ENCODE measurements at regions not wholly inside any gene's neighbourhood (a gene's known extent, or its start where the extent isn't known, plus 50 kb on each side); places are given as distances from the start of the nearest gene placed in this dataset.

- DNase-seq (ENCODE audit: low read depth in 1 of 2, low spot score in 1 of 2) = no peak
- Histone ChIP-seq H3K4me3 (replicated peaks; ENCODE audit: insufficient read depth, low read length) (no peak overlapping the region), H3K27me3 (ENCODE audit: insufficient read depth, poor library complexity, severe bottlenecking) (no peaks in the 10 kb centered on the region), H3K27ac (replicated peaks) (no peak overlapping the region)
- TF ChIP-seq SPI1 (IDR thresholded peaks at IDR 0.05; ENCODE audit: borderline replicate concordance, low read depth) (no peak), GABPA (IDR thresholded peaks at IDR 0.05; ENCODE audit: low read depth) (no peak), CTCF (IDR thresholded peaks at IDR 0.05; ENCODE audit: insufficient read depth, low read length) (no peak), POLR2AphosphoS5 (IDR thresholded peaks at IDR 0.05; ENCODE audit: low read depth) (no peak), REST (IDR thresholded peaks at IDR 0.05; ENCODE audit: insufficient replicate concordance, low read depth) (no peak)
These were observed 400.0 kb upstream of the FLRT2 start for GRCh38 chr14:85129921-85130320.

- TF ChIP-seq SPI1 (IDR thresholded peaks at IDR 0.05; ENCODE audit: borderline replicate concordance, low read depth) (no peak), REST (IDR thresholded peaks at IDR 0.05; ENCODE audit: insufficient replicate concordance, low read depth) (no peak), CTCF (IDR thresholded peaks at IDR 0.05; ENCODE audit: insufficient read depth, low read length) (no peak), POLR2AphosphoS5 (IDR thresholded peaks at IDR 0.05; ENCODE audit: low read depth) (no peak), GABPA (IDR thresholded peaks at IDR 0.05; ENCODE audit: low read depth) (no peak)
- no peak for DNase-seq (ENCODE audit: low read depth in 1 of 2, low spot score in 1 of 2)
These were observed 398.6 kb upstream of the FLRT2 start for GRCh38 chr14:85131226-85131922.

GRCh38 chr14:85142982-85143381 lies 387.0 kb upstream of the FLRT2 start:
- DNase-seq (ENCODE audit: low read depth in 1 of 2, low spot score in 1 of 2) = no peak
- no peak overlapping the region for H3K27ac ChIP-seq (replicated peaks)

More at GRCh38 chr14:85131226-85131922, 398.6 kb upstream of the FLRT2 start:
- H3K27me3 ChIP-seq (ENCODE audit: insufficient read depth, poor library complexity, severe bottlenecking) = no peaks in the 10 kb centered on the region
- no peak overlapping the region for H3K4me3 ChIP-seq (replicated peaks; ENCODE audit: insufficient read depth, low read length)
- no peak overlapping the region for H3K27ac ChIP-seq (replicated peaks)

More at GRCh38 chr14:85142982-85143381, 387.0 kb upstream of the FLRT2 start:
- H3K27me3 ChIP-seq (ENCODE audit: insufficient read depth, poor library complexity, severe bottlenecking) = no peaks in the 10 kb centered on the region
- no peak overlapping the region for H3K4me3 ChIP-seq (replicated peaks; ENCODE audit: insufficient read depth, low read length)
- TF ChIP-seq REST (IDR thresholded peaks at IDR 0.05; ENCODE audit: insufficient replicate concordance, low read depth) = no peak
- no peak for TF ChIP-seq CTCF (IDR thresholded peaks at IDR 0.05; ENCODE audit: insufficient read depth, low read length)
- TF ChIP-seq GABPA (IDR thresholded peaks at IDR 0.05; ENCODE audit: low read depth) = no peak
- TF ChIP-seq SPI1 (IDR thresholded peaks at IDR 0.05; ENCODE audit: borderline replicate concordance, low read depth) = no peak
- TF ChIP-seq POLR2AphosphoS5 (IDR thresholded peaks at IDR 0.05; ENCODE audit: low read depth) = no peak
